ENCODE measurements at regions not wholly inside any gene's neighbourhood (a gene's known extent, or its start where the extent isn't known, plus 50 kb on each side); places are given as distances from the start of the nearest gene placed in this dataset.

GRCh38 chr11:130819625-130820024 lies 96.7 kb downstream of the SNX19 start:
- Histone ChIP-seq H3K9me3 (replicated peaks) (no peaks in the 10 kb centered on the region), H3K27me3 (no peaks in the 10 kb centered on the region), H3K36me3 (no peaks in the 10 kb centered on the region), H3K27ac (no peak overlapping the region), H3K4me3 (no peak overlapping the region), H3K4me1 (peaks cover 6% of the 10 kb centered on the region)
- DNase-seq, result no peak

Measured in SJCRH30 (cell line).